ENCODE measurements at regions not wholly inside any gene's neighbourhood (a gene's known extent, or its start where the extent isn't known, plus 50 kb on each side); places are given as distances from the start of the nearest gene placed in this dataset.

DNA sequence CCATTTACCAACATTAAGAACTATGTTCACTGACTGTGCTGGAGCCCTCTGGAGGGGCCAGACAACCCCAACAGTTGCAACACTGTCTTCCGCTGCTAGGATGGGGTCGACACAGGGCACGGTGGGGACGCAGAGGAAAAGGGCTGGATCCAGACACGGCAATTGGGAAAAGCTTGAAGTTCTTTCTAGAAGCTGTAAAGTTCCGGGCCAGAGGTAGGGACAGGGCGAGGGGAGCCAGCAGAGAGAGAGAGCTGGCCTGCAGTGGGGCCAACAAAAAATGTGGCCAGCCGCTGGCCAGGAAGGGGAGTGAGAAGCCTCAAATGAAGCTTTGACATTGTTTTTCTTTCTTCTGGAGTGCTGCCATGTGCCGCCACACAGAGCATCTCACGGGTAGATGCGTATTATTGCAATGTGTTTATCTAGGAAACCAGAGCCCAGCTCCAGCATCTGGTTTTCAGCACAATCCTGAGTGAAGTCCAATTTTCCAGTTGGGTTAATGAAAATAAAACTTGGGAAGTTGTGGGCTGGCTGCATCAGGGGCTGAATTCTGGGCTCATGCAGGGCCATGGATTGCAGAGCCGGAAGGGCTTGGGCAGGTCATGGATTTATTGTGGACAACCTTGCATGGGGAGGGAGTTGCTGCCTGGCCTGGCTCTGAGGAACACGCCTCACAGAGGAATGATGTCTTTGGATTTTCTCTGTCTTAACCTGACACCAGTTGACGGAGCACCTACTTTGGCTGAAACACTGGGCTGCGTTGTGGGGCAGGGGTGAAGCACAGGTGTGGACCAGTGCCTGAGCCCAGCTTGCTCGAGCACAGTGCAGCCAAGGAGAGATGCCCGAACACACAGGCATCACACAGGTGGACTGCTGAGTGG, 67.6 kb upstream of the AMPD3 start:
- no peak for DNase-seq

- no peak for DNase-seq
Observed at GRCh38 chr11:10388101-10388500, 67.0 kb upstream of the AMPD3 start.

GRCh38 chr11:10388574-10388973, 66.5 kb upstream of the AMPD3 start:
- DNase-seq = no peak

GRCh38 chr11:10390375-10390774, 64.7 kb upstream of the AMPD3 start:
- no peak for DNase-seq

DNA sequence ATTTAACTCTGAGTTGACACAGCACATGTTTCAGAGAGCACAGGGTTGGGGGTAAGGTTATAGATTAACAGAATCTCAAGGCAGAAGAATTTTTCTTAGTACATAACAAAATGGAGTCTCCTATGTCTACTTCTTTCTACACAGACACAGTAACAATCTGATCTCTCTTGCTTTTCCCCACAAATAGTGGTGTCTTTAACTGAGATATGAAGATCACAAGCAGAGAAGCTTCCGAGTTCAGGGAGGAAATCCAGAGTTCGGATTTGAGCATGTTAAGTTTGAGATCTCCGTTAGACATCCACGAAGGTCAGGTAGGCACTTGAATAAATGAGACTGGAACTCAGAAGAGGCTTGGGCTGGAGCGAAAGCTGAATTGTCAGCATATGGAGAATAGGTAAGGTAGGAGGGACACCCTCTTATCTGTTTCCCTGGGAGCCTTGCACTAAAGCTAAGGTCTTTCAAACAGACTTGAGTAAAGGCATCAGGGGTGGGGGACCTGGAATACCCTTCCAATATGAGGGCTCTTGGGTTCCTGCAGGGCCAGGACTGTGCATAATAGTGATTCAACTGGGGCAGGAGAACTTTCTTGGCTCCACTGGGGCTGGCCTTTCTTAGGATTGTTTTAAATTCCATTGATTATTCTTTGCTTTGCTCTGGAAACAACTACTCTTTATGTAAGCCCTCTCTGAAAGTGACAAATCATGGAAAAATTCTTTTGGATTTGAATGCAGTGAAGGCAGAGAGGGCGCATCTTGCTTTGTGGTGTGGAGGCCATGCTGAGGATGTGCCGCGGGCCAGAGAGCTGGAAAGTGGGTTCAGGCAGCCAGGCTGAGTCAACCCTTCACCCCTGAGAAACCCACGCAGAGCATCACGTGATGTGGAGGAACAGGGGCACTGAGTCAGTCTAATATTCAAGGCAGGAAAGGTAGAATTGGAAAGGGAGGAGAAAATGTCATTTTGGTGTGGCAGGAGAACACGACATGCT, 62.7 kb upstream of the AMPD3 start:
- no peak for DNase-seq

DNA sequence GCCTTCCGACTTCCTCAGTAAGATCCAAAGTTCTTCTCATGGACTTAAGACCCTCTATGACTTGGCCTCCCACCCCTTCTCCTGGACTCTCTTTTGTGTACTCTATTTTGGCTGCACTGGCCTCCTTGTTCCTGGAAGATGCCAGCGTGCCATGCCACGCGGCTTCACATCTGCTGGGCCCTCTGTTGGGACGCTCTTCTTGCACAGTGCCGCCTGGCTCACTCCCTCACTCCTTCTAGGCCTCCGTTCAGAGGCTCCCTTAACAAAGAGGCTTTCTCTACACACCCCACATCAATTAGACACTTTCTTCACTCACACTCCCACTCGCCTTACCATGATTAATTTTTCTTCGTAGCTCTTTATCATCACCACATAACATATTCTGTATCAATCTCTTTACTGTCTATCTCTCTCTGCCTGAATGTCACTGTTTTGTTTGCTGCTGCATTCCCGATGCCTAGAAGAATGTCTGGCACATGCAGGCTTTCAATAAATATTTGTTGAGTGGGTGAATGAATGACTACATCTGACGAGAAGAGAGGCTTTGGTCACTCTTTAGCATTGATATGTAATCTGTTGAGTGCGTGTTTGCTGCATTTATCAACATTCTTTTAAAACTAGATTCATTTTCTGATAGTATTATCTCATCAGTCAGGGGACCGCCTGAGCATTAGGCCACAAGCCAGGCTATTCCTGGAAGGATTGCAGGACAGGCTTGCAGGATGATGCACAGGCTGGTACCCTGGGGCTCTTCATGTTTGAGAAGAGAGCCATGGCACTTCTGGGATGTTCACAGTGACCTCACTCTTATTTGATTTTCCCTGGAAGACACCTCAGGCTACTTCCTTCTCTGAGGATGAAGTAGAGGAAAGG, 60.6 kb upstream of the AMPD3 start:
- no peak for DNase-seq

- DNase-seq = no peak
Observed at GRCh38 chr11:10395166-10395897, 59.7 kb upstream of the AMPD3 start.

DNA sequence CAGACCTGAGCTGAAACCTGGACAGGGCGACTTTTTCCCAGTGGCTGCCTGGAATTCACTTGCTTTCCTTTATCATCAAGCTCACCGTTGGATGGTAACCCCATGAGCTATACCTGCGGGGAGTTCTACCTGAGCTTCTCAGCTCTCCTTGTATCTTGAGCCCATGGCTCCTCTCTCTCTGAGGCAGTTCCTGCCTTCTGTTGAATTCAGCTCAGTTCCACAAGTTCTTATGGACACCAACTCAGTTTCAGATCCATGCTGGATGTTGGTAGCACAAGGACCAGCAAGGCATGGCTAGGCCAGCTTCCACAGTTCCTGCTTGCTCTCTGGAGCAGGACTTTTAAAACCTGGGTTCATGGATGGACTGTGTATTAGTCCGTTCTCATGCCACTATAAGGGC, 58.3 kb upstream of the AMPD3 start:
- DNase-seq = no peak

- no peak for DNase-seq
Observed at GRCh38 chr11:10397226-10397987, 57.7 kb upstream of the AMPD3 start.

DNA sequence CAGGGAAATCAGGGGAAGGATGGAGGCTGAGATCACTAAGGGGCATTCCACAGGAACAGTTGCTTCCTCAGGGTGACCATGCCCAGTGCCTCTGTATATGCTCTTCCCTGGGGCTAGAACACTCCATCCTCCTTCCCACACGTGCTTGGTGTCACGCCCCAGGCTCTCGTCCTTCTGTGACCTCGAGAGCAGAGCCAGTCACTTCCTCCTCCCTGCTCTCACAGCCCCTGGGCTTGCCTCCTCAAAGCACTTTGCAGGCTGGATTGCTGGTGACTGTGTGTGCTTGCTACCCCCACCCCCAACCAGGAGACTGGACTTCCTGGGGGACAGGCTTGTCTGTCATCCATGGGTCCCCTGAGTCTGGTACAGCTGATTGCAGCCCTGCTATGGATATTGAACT, 56.5 kb upstream of the AMPD3 start:
- no peak for DNase-seq

GRCh38 chr11:10400856-10401255, 54.2 kb upstream of the AMPD3 start:
- no peak for DNase-seq

DNA sequence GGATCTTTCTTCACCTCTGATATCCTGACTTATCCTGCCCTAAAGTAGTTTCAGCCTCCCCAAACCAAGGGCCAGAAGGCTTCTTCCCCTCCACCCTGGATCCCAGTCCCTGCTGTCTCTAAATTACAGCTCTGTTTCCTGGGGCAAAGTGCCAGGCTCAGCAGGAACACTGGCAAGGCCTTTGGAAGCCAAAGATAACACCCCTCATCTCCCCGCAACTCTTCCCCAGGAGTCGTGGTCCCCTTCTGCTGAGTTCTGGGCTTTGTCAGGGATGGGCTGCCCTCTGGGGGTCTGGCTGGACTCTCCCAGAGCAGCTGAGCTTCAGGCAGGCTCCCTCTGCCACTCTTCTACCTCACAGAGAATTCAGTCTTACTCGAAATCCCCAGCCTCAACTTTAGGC, 53.8 kb upstream of the AMPD3 start:
- no peak for DNase-seq

DNA sequence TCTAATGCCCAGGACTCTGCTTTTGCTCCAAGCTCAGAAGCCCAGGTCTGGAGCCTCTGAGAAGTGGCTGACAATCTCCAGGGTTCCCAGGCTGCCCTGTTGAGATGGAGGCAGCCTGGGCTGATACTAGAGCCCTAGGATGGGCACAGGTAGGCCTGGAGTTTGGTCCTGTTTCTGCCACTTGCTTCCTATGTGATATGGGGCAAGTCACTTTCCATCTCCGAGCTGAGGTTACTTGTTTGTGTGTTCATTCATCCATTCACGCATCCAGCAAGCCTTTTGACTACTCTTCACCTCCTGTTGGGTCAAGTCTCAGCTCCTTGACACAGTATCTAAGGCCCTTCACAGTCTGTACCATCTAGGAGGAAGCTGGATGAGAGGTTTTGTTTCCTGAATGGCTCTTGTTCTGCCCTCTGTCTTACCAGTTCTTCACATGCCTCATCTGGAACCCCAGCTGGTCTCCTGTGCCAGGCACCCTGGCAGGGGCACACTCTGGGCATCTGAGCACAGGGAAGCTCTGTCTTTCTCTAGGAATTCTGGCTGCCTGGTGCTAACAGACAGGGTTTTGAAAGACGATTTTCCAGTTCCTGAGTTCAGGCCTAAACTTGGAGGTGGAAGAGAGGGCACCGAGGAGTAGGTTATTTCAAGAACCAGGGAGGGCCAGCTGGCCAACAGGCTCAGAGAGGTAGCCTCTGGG, 53.2 kb upstream of the AMPD3 start:
- DNase-seq = no peak

Measured in activated CD4-positive, alpha-beta T cell treated with anti-CD3 and anti-CD28 coated beads for 4 hours (primary cell).